ENCODE measurements at regions not wholly inside any gene's neighbourhood (a gene's known extent, or its start where the extent isn't known, plus 50 kb on each side); places are given as distances from the start of the nearest gene placed in this dataset.

- Mint-ChIP-seq H3K27ac (no peak overlapping the region), H3K4me3 (no peak overlapping the region), H3K36me3 (peaks cover 47% of the 10 kb centered on the region), H3K9me3 (no peaks in the 10 kb centered on the region), H3K4me1 (peaks cover 14% of the 10 kb centered on the region), H3K27me3 (no peaks in the 10 kb centered on the region)
- no peak for ATAC-seq
Observed at GRCh38 chr14:105843444-105844046, 317.2 kb downstream of the TMEM121 start.

- Mint-ChIP-seq H3K4me3 (no peak overlapping the region), H3K27me3 (no peaks in the 10 kb centered on the region), H3K36me3 (peaks cover 47% of the 10 kb centered on the region), H3K9me3 (no peaks in the 10 kb centered on the region), H3K27ac (peak overlapping the region; percentile 19), H3K4me1 (peaks cover 19% of the 10 kb centered on the region)
- no peak for ATAC-seq
Observed at GRCh38 chr14:105844047-105844630, 317.8 kb downstream of the TMEM121 start.

DNA sequence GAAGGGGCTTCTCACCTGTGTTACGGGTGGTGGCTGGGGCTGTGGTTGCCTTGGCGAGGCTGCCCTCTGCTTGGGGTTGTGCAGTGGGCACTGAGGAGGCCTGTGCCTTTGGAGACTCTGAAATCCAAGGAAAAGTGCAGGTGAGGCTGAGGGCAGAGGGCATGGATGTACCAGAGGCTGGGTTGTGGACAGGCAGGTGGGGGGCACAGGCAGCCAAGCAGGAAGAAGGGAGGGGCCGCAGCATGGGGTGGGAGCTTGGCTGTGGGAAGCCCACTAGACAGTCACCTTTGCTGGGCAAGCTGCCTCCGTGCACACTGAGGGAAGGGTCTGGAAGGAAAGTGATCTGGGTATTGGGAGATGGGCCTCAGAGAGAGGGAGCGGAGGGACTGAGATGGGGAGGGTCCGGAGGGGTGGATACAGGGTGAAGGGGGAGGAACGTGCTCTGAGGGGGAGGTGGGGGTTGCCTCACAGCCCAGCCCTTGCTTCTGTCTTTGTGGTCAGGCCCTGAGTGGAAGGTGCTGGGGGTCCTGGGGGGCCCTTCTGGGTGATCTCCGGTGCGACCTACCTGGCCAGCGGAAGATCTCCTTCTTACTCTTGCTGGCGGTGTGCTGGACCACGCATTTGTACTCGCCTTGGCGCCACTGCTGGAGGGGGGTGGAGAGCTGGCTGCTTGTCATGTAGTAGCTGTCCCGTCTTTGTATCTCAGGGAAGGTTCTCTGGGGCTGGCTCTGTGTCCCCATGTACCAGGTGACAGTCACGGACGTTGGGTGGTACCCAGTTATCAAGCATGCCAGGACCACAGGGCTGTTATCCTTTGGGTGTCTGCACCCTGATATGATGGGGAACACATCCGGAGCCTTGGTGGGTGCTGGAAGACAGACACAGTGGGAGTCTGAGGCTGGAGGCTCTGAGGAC lies 318.7 kb downstream of the TMEM121 start:
- Mint-ChIP-seq H3K9me3 (no peaks in the 10 kb centered on the region), H3K4me1 (peaks cover 24% of the 10 kb centered on the region), H3K27ac (peak overlapping the region; percentile 19), H3K4me3 (no peak overlapping the region), H3K27me3 (no peaks in the 10 kb centered on the region), H3K36me3 (peaks cover 47% of the 10 kb centered on the region)
- ATAC-seq, result no peak

DNA sequence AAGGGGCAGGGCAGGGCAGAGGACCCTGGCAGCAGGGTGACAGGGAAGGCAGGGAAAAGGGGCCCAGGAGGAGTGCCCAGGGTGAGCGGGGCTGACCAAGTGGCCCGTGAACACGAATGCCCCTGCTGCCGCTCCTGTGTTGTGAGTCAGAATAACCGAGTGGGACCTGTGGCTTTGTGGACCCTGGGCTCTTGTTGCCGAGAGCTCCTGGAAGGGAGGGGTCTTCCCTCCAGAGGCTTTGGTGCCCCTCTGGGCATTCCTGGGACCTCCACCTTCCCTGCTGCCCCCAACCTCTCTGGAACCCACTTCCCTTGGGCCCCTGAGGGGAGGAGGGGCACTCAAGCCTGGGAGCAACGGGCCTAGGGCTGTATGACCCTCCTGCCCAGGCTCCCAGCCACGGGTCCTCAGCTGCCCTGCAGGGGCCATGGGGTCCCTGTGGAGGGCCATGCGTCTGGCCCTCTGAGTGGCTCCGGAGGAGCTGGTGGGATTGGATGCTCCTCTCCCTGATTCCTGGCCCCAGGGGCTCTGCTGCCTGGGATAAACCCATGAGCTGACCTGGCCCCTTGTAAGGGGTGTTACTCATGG lies 319.4 kb downstream of the TMEM121 start:
- H3K36me3 Mint-ChIP-seq, result peaks cover 47% of the 10 kb centered on the region
- no peak overlapping the region for H3K4me3 Mint-ChIP-seq
- H3K9me3 Mint-ChIP-seq, result no peaks in the 10 kb centered on the region
- ATAC-seq, result no peak
- no peak overlapping the region for H3K27ac Mint-ChIP-seq
- peaks cover 29% of the 10 kb centered on the region for H3K4me1 Mint-ChIP-seq
- H3K27me3 Mint-ChIP-seq, result no peaks in the 10 kb centered on the region

DNA sequence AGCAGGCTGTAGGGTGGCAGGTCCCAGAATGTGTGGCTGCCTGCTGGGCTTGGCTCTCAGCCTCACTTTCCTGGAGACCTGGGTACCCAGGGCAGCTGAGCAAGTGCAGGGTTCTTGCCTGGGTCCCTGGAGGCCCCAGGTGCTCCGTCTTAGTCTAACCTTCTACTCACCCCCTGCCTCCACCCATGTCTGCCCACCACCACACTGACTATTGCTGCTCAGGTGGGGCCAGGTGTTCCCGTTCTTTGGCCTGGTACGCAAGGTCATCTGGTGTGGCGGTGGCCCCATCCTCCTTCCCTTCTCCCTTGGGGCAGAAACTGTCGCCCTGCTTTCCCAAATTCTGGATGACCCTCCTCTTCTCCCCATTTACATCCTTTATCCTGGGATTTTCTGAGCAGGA lies 319.9 kb downstream of the TMEM121 start:
- Mint-ChIP-seq H3K27ac (peak overlapping the region; percentile 53), H3K27me3 (no peaks in the 10 kb centered on the region), H3K36me3 (peaks cover 47% of the 10 kb centered on the region), H3K9me3 (no peaks in the 10 kb centered on the region), H3K4me3 (no peak overlapping the region), H3K4me1 (peaks cover 29% of the 10 kb centered on the region)
- no peak for ATAC-seq

DNA sequence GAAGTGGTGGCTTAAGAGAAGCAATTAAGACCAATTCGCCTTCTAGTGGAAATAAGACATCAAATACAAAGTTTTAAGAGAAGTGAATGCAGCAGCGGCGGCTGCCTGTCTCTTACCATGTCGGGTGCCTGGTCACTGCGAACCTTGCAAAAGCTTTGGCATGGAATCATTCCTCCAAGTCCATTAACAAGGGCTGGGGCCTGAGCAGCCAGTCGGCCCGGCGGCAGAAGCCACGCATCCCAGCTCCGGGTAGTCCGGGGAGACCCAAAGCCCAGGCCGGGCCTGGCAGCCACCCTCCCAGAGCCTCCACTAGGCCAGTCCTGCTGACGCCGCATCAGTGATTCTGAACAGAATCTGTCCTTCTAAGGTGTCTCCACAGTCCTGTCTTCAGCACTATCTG lies 321.0 kb downstream of the TMEM121 start:
- H3K27ac Mint-ChIP-seq, result no peak overlapping the region

GRCh38 chr14:105848570-105848969 lies 322.2 kb downstream of the TMEM121 start:
- Mint-ChIP-seq H3K27ac (peak overlapping the region; percentile 73), H3K27me3 (no peaks in the 10 kb centered on the region), H3K9me3 (no peaks in the 10 kb centered on the region), H3K4me3 (no peak overlapping the region), H3K36me3 (peaks cover 39% of the 10 kb centered on the region), H3K4me1 (peaks cover 44% of the 10 kb centered on the region)
- ATAC-seq, result no peak

More for the DNA sequence above, 321.0 kb downstream of the TMEM121 start:
- Mint-ChIP-seq H3K27me3 (no peaks in the 10 kb centered on the region), H3K4me3 (no peak overlapping the region), H3K9me3 (no peaks in the 10 kb centered on the region), H3K4me1 (peaks cover 34% of the 10 kb centered on the region), H3K36me3 (peaks cover 38% of the 10 kb centered on the region)
- ATAC-seq, result no peak

DNA sequence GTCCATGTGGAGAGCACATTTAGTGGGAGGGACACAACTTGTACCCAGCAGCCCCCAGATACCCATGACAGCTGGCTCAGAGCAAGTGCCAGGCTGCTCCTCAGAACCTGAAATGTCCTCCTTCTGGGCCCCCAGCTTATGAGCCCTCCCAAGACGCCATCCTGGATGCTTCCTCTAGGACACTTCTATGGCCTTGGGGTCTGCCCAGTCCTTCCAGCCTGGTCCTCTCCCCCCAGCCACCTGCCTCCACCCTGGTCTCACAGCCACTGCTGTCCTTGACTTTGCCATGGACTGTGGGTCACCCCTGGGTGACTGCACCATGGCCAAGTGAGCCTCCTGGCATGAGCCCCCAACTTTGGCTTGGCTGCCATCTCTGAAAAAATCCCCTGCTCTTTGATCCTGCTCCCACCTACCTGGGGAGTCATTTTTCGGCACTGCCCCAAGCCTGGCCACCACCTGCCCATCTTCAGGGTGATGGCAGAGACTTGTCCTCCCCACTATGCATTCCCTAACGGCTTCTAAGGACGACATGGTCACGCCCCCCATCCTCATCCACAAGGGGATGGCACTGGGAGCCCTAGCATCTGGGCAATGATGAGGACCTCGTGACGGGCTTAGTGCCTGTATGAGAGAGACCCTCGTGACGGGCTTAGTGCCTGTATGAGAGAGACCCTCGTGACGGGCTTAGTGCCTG lies 323.7 kb downstream of the TMEM121 start:
- no peaks in the 10 kb centered on the region for H3K27me3 Mint-ChIP-seq
- peak overlapping the region; percentile 42 for H3K4me3 Mint-ChIP-seq
- peaks cover 55% of the 10 kb centered on the region for H3K4me1 Mint-ChIP-seq
- no peak overlapping the region for H3K27ac Mint-ChIP-seq
- H3K9me3 Mint-ChIP-seq, result no peaks in the 10 kb centered on the region
- peaks cover 45% of the 10 kb centered on the region for H3K36me3 Mint-ChIP-seq
- no peak for ATAC-seq

DNA sequence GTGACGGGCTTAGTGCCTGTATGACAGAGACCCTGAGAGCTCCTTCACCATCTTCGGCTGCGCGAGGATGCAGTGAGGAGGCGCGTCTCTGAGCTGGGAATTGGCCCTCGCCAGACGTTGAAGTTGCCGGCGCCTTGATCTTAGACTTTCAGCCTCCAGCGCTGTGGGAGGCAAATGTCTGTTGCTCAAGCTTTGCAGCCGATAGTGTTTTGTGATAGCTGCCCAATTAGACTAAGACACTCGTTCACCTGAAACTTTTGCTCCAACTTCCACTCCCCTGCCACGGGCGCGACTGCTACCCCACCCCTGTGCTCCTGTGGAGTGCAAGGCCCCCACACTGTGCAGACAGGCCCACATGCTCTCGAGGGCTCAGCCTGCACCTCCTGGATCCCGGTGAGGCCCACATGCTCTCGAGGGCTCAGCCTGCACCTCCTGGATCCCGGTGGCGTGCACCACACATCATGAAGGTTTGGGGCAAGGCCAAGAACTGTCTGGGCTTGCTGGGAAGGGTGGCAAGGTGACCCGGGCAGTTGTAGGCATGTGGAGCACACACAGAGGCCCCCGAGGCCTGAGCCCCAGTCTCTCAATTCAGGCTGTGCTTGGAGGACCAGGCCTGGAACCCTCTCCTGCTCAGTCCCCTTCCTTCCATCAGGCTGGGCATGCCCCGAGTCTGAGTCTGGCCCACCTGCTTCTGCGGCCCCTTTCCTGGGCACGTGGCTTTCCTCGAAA lies 324.6 kb downstream of the TMEM121 start:
- Mint-ChIP-seq H3K4me1 (peaks cover 61% of the 10 kb centered on the region), H3K27me3 (no peaks in the 10 kb centered on the region), H3K36me3 (peaks cover 49% of the 10 kb centered on the region), H3K4me3 (peak overlapping the region; percentile 34), H3K9me3 (no peaks in the 10 kb centered on the region), H3K27ac (peak overlapping the region; percentile 100)
- peak; percentile 4 for ATAC-seq

GRCh38 chr14:105851716-105852377 lies 325.5 kb downstream of the TMEM121 start:
- peaks cover 52% of the 10 kb centered on the region for H3K36me3 Mint-ChIP-seq
- peak overlapping the region; percentile 46 for H3K4me3 Mint-ChIP-seq
- ATAC-seq, result peak; percentile 37
- no peaks in the 10 kb centered on the region for H3K27me3 Mint-ChIP-seq
- H3K4me1 Mint-ChIP-seq, result peaks cover 67% of the 10 kb centered on the region
- H3K27ac Mint-ChIP-seq, result peak overlapping the region; percentile 100
- no peaks in the 10 kb centered on the region for H3K9me3 Mint-ChIP-seq

DNA sequence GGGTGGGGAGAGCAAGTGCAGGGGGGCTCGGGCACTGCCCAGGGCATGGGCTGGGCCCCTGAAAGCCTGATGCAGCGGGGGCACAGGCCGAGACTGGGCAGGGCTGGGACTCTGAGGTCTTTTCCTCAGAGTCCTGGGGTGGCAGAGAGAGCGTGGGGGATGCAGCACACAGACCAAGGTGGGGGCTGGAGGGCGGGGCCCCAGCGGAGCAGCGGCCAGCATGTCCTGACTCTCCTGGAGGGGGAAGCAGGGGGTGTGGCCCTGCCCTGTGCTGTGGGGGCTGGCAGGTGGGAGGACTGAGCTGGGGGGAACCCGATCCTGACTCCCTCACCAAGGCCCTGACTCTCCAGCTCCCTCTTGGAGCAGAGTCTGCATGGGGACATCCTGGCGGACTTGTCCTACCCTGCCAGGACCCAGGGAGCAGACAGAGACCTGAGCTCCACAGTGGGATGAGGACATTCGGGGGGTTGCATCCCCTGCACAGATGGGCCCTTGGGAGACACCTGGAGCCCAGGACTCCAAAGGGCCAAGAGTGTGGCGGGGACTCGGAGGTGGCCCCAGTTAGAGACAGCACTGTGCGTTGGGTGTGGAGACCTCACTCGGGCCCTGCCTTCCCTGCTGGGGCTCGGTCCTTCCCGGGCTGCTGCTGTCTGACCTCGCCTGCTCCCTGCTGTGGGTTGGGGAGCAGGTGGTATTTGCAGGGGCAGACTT lies 326.1 kb downstream of the TMEM121 start:
- H3K4me3 Mint-ChIP-seq, result peak overlapping the region; percentile 53
- no peaks in the 10 kb centered on the region for H3K9me3 Mint-ChIP-seq
- H3K36me3 Mint-ChIP-seq, result peaks cover 59% of the 10 kb centered on the region
- H3K27me3 Mint-ChIP-seq, result no peaks in the 10 kb centered on the region
- ATAC-seq, result peak; percentile 27
- peaks cover 67% of the 10 kb centered on the region for H3K4me1 Mint-ChIP-seq
- H3K27ac Mint-ChIP-seq, result peak overlapping the region; percentile 100

DNA sequence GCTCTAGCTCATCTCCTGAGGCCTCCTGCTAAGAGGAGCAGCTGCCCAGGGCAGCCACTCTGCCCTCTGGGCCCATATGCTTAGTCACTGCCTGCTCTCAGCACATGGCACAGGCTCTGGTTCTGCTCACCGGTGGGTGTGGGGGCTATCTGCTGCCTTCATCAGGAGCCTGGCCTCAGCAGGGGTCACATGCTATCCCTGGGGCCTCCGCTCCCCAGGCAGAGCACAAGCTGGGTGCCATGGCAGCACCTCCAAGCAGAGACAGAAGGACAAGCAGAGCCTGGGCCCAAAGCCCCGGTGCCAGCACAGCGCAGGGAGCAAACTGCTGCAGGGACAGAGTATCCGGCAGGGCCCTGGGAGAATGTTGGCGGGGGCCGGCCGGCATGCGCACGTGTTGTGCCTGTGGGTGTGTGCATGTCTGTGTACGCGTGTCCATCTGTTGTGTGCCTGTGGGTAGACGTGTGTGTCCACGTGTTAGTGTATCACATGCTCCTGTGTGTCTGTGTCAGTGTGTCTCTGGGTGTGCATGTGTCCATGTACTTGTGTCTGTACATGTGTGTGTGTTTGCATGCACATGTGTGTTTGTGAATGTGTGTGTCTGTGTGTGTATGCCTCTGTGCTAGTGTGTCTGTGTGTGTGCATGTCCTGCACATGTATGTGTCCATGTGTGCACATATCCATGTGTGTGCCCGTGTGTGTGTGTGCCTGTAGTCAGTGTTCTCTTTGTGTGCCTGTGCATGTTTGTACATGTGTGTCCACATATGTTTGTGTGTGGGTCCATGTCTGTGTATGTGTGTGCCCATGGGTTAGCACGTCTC lies 326.9 kb downstream of the TMEM121 start:
- no peaks in the 10 kb centered on the region for H3K27me3 Mint-ChIP-seq
- peaks cover 60% of the 10 kb centered on the region for H3K4me1 Mint-ChIP-seq
- peak overlapping the region; percentile 100 for H3K27ac Mint-ChIP-seq
- no peaks in the 10 kb centered on the region for H3K9me3 Mint-ChIP-seq
- H3K4me3 Mint-ChIP-seq, result peak overlapping the region; percentile 53
- H3K36me3 Mint-ChIP-seq, result peaks cover 56% of the 10 kb centered on the region
- peak; percentile 1 for ATAC-seq

All from stimulated activated memory B cell treated with anti-CD40 and anti-IgM and Interleukin-4, amounts not matched to agents 10 μg/mL and 1 μg/mL and 100 μg/mL, for 72 hours (primary cell).